GM18499 (cell line): ENCODE measurements at regions not wholly inside any gene's neighbourhood (a gene's known extent, or its start where the extent isn't known, plus 50 kb on each side); places are given as distances from the start of the nearest gene placed in this dataset.
"Not testable (repeated sequence)": the region's sequence is repeated elsewhere in the genome, so short reads cannot be mapped to it uniquely, and the experiment has no call there.

Source experiments
- ATAC-seq: cut with Tn5 transposase; IDR thresholded peaks from one replicate; pipeline ENCODE4 v1.9.1; 2021; ENCODE audit warnings: moderate number of reproducible peaks; ENCODE audit not compliant: insufficient read depth, unreplicated experiment

DNA sequence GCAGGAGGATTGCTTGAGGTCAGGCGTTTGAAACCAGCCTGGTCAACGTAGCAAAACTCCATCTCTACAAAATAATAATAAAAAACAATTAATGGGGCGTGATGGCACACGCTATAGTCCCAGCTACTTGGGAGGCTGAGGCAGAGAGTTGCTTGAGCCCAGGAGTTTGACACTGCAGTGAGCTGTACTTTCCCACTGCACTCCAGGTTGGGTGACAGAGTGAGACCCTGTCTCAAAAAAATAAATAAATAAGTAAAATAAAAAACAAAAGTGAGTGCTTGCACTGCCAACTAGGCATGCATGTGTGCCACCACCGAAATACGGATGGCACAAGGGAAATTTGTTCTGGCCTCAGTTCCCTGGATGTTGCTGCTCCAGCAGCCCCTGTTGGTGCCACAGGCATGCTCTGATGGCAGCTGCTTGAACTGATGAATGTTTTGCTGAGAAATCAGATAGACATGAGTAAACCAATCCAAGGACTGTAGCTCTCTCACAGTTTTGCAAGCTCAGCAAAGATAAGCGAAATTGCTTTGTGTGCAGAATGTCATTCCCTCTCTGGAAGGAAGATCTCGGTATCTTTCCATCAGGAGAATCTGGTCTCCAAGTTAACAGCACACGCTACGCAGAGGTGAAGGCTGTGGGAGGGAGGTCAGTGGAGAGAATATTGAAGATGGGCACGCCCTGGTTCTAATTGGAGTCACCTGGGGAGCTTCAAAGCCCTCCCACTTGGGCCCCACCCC is 188.0 kb upstream of the SLC24A3 start:
- no peak for ATAC-seq

DNA sequence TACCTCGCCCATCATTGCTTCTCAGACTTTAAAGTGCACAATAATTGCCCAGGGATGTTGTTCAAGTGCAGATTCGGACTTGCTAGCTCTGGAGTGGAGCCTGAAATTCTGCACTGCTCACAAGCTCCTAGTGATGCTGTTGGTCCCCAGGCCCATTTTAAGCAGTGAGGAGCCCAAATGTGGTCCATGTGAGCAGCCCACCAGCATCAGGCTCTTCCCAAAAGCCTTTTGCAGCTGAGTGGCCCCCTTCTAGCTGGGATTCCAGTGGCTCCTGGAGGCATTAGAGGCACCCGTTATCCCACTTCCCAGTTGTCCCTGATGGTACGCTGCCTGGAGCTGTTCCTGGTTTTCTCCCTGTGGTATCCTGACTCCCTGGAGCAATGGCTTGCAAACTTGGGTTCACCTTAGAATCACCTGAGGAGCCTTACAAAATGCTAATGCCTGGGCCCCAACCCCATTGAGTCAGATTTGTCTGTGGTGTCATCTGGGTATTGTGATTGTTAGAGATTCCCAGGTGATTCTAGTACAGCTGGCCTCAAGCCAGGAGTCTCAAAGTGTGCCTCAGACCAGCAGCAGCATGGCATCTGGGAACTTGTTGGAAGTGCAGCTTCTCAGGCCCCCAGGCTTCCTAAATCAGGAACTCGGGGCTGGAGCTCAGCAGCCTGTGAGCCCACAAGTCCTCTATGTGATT is 186.9 kb upstream of the SLC24A3 start:
- ATAC-seq, result no peak

DNA sequence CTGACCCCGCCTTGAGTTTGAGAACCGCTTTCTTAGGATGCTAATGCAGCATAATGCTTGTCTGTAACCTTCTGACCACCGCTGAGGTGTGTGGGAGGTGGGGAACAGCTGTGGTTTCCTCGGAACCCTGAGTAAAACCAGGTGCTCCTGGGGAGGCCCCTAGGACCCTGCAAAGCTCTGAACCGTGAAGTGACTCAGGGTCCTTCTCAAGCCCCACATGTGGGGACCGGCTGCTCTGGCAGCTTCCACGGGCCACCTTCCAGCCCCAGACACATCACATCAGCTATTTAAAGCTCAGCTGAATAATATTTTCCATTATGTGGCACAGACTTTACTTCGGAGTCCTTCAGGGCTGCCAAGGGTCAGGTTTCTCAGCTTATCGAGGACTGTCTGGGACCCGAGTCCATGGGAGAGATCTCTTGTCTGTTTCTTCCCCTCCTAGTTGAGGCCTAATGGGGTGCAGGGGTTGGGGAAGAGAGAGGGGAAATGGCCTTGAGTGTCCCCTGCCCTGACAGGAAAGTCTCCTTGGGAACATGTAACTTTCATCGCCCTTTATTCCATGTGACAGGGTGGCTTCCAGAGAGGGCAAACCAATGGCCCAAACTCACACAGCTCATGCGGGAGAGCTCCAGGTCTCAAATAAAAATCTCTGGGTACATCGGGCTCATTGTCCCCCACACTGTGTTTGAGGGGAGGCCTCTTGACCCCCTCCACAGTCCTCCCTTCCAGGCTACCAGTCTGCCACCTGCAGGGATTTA is 186.1 kb upstream of the SLC24A3 start:
- peak; percentile 74 for ATAC-seq

DNA sequence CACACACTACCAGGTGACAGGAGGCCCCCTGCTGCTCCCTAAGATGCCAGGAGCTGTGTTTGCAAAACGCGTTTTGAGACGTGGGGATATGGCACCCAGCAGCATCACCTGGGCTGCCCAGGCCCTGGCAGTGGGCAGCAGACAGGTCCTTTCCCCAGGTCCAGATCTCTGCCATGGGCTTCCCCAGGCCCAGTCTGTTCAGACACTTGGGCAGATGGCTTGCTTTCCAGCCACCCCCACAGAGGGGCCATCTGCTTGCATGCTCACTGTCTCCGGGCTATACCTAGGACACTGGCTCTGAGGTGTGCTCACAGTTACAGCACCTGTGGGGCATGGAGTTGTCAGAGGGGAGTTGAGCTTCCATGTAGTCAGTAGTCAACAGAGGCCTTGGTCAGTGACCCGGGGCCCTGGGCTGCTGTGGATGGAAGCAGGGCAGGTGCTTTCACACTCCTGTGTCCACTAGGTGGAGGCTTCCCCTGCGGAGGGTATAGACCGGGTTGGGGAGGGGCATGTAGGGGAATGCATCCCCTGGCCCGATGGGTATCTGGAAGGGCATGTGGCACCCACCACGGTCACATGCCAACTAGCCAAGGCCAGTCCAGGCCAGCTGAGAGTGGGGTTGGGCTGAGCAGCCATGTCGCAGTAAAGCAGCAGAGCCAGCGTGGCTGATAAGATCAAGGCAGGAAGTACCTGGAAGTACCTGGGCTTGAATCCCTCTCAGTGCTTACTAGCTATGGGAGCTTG is 185.4 kb upstream of the SLC24A3 start:
- no peak for ATAC-seq

DNA sequence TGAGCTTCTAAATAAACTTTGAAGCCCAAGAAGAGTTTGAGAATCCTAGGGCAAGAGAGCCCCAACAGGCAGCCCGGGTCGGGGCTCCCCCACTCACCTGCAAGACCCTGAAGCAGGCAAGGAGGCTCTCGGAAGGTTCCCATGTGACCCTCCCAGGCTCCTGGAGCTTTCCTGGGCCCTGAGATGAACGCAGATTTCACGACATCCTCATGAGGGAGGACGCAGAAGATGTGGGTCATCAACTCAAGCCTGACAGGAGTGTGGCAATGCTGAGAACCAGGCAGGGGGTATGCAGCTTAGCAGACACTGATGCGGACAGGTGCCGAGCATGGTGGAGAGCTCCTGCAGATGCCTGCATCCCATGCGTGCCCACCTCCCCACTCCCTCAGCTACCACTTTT is 184.5 kb upstream of the SLC24A3 start:
- no peak for ATAC-seq

DNA sequence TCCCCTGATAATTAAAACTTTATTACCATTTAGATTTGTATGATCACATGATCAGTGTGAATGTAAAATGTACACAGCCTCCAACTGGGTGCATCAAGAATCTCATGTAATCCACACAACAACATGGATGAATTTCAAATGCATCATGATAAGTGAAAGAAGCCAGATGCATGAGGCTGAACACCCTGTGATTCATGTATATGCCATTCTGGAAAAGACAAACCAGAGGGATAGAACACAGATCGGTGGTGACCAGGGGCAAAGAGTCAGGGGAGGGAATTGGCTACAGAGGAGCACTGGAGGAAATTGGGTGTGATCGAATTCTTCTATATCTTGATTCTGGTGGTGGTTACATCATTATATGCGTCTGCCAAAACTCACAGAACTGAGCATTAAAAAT is 170.7 kb upstream of the SLC24A3 start:
- ATAC-seq, result no peak

DNA sequence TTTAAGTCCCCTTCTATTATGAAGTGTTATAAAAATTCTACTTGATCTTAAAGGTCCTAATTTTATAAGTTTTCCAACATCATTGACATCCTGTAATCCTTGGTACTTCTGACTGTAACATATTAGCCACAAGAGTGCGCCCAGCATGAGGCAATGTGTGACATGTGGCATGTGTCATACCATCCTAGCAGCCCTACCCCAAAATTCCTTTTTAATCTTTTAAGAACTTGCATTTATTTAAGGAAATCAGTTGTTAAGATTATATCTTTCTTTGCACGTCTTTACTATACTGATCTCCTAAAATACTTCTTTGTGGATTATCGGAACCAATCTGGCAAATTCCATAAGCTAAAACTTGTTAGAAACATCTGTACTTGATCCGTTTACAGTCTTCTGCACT is 167.1 kb upstream of the SLC24A3 start:
- no peak for ATAC-seq

DNA sequence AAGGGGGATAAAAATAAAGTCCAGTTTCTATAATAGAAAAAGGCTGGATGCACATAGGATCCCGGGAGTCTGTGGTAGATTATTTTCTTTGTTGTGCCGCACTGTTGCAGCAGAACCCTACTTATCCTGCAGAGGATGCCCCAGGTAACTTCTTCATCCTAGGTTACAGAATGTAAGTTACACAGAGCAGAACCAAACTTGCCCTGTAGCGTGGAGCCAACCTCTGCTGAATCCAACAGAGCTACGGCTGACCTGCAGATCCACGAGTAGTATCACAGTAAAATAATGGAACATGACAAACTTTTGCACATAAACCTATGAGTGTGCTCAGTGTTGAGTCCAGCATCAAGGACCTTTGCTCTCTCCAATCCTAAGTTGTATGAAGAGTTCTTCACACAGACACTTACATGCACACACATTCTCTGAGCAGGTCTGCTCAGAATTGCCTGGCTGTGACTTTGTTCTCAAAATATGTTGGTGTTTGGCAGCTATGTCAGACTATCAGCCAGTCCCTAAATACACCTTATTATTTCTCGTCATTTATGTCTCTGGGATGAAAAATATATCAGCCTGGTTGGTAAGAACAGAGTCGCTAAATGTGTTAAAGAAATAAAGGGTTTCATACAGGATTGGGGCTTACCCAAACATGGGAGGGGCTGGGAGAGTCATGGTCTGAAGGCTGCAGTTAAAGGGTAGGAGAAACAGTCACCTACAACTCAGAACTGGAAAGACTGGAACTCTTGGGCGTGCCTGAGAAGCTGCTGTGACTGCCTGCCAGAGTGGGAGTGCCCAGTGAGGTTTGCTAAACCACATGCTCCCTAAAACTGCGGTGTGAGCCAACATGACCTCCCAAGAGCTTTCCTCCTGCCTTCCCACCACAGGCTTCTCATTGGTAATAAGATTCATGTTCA is 165.1 kb upstream of the SLC24A3 start:
- ATAC-seq, result no peak

DNA sequence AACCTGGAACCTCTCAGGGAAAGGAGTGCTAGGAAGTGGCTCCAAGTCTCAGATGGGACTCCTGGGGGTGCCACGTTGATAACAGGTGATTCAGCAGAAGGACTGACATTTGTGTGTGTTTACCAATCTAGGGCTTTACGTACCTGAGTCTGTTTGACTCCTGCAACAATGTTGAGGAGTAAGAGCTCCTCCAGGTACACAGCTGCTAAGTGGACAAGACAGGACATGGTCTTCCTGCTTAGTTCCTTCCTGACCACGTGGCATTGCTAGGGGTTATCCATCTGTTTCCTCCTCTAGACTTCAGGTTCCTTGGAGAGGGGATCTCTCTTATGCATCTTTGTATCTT is 164.5 kb upstream of the SLC24A3 start:
- no peak for ATAC-seq

DNA sequence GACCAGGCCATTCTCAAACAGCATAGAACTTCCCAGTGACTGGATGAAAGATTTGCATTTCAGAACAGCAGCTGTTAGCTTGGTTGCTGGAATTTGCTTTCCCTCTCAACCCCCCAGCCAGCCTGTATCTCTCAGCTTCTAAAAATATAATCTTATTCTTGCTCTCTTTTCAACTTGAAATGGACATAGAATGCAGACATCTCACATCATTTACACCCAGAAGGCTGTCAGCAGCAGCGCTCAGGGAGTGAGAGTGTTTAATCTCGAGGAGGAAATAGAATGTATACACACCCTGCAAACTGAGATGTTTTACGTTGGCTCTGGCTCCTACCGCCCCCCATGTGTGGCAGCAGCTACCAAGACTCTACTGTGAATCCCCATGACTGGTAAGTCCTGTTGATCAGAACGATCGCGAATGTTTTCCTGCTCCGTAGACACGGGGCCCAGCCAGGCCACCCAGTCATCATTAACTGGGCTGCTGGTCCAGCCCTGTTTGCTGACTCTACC is 163.4 kb upstream of the SLC24A3 start:
- ATAC-seq, result no peak

DNA sequence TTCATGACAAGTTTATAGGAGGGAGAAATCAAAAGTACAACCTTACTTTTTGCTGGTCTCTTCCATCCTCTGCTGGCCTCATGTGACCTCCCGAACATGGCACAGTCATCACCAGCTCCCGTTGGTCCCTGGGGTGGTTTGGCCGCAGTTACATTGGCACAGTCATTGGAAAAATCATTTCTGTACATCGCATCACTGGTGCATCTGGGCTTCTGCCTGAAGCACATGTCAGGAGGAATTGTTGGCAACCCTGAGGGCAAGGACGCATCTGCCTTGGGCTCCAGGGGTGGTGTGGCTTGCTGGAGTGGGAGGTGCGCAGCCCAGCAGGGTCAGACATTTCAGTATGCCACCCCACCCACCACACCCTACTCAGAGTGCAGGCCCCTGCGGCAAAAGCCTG is 162.9 kb upstream of the SLC24A3 start:
- ATAC-seq, result no peak

DNA sequence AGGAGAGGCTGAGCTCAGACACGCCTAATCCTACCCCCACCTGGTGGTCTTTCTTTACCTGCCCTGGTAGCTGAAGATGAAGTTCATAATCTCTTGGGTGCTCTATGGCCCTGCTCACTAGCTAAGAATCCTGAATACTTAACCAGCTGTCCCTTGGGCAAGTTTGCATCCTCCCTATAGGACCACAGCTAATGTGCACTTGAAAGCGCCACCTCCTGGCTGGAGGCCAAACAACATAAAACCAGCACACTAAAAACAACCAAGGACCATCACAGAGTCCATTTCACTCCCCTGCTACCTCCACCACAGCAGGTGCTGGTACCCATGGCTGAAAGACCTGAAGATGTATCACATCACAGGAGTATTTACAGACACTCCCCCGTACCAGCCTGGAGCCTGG is 155.5 kb upstream of the SLC24A3 start:
- no peak for ATAC-seq

DNA sequence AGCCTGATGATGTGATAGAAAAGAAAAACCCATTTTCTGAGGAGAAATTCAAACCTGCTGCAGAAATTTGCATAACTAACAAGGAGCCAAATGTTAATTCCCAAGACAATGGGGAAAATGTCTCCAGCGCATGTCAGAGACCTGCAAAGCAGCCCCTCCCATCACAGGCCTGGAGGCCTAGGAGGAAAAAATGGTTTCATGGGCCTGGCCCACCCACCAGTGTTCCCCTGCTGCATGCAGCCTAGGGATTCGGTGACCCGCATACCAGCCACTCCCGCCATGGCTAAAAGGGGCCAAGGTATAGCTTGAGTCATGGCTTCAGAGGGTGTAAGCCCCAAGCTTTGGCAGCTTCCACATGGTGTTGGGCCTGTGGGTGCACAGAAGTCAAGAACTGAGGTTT is 147.7 kb upstream of the SLC24A3 start:
- ATAC-seq, result not testable (repeated sequence)

DNA sequence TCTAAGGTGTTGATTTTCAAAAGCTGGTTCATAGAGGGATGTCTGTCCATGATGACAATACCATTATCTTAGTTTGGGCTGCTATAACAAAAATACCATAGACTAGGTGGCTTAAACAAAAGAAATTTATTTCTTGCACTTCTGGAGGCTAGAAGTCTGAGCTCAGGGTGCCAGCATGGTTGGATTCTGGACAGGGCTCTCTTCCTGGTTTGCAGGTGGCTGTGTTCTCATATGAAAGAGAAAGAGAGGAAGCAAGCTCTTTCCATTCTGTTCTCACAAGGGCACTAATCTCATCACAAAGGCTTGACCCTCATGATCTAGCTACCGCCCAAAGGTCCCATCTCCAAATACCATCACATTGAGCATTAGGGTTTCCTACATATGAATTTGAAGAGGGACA is 144.5 kb upstream of the SLC24A3 start:
- ATAC-seq, result no peak

DNA sequence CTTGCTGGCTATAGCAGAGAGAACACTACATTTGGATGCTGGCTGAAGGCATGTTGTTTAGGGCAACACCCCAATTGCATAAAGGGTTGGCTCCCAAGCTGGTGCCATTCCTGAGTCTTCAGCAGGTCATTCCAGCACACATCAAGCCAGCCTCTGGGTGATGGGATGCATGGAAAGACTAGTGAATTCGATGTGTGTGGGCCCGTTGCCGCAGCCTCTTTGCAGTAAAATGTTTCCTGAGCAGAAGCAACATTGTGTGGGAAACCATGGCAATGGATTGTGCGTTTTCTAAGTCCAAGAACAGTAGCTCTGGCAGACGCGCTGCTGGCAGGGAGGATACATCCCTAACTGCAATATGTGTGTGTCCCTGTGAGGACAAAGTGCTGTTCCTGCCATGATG is 142.4 kb upstream of the SLC24A3 start:
- ATAC-seq, result no peak

DNA sequence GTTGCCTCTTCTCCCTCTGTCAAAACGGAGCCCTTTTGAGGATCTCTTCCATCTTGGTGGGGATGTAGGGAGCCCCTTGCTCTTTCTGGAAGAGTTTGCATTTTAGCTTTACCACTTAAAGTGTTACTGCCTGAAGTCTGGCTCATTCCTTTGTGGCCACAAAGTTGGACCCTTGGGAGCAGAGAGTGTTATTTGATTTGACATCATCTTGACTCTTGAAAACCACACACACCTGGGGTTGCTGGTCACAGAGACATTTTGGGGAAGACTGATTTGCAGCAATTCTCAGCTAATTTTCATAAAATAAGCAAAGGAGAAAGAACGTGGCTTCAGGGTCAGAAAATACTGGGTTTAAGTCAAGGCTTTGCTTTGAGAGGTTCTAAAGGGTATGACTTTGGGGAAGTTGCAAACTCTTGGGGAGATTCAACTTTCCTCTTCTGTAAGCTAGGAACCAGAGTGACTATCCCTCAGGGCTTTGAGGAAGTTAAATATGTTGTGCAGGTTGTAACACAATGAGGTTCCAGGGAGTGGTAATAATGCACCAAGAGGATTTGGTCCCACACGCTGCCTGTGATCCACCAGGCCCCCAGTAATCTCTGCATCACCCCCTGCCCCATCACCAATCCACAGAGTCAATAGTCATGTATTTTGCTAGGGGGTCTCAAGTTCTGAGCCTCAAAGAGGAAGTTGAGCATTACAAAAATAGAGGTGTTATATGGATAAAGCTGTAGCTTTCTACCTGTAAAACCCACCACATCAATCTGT is 141.6 kb upstream of the SLC24A3 start:
- no peak for ATAC-seq

DNA sequence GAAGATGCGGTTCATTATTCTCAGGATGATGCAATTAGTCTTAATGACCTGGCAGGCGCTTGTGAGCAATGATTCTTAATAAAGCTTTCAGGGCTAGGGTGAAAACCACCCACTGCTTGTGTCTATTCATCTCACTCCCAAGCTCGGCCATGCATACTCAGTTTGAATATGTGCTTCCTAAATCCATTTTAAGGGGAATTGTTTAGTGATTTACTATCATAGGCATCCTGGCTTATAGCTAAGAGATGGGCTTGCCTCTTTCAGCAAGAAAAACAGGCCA is 141.1 kb upstream of the SLC24A3 start:
- ATAC-seq, result no peak

DNA sequence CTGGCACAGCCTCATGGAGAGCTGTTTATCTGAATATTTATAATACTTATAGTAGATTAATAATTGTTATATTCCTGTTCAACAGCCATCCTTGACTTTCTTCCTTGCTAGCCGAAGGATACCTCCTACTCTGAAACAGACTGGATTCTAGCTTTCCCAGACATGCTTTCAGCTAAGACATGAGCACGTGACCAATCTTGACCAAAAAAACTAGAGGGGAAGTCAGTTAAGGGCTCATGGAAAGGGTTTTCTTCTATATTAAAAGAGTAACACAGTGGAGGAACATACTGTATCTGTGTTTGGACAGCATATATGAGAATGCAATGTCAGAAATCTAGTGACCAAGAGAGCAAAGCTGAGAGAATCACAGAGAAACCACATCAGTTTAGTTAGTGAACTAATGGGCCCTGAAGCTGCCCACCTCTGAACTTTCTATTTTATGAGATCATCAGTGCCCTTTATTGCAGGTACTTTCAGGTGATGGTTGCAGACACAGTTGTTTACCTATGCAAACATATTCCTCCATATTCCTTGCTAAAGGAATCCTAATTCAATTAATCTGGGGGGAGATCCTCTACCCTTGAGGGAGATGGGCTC is 140.4 kb upstream of the SLC24A3 start:
- ATAC-seq, result no peak

DNA sequence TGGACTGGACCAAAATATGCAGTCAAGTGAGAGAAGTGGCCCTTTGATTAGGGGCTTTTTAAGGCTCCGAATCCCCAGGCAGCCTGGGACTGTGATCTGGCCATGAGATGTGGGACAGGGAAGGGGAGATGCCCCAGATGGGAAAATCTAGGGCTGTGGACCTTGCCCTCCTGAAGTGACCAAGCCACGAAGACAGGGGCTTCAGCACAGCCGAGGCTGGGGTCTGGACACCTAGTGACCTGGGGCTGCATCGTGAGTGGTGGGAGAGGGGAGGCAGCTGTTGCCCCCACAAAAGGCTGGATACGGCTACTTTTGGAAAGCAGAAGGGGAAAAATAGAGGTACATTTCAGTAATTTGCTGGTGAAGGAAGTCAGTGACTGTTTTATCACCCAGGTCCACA is 139.5 kb upstream of the SLC24A3 start:
- ATAC-seq, result no peak
